Heart left ventricle (tissue), 13 donors: ENCODE measurements at regions not wholly inside any gene's neighbourhood (a gene's known extent, or its start where the extent isn't known, plus 50 kb on each side); places are given as distances from the start of the nearest gene placed in this dataset.

Experiments
- POLR2A ChIP-seq, 2 donors: fragments of 450-650 bp; IDR thresholded peaks; one replicate each; pipeline ENCODE4 v1.6.1; 2017; ENCODE audit warnings: antibody characterized with exemption in 2 of 2, mild to moderate bottlenecking in 2 of 2, moderate library complexity in 2 of 2
- TF ChIP-seq, protein P1 (sequence below), 12 donors: fragments of 200-600 bp; sonication (generic) in 4 of 12; IDR thresholded peaks; one replicate each; pipeline versions ENCODE4 v1.5.0 to v1.8.0; 2018 to 2022; ENCODE audit warnings: antibody characterized with exemption in 12 of 12, mild to moderate bottlenecking in 5 of 12
- donor health status: ischemic (EF 13 %, LVEDD 7.1; RV severe dilation, severe dysfunction).
- donor health status: DM: no; HTN: yes; CAD: no.
- donor health status: DM: no; HTN: no; CAD: no.
- donor health status: ischemic (EF 25% LVEDD 6.9; RV normal size, moderate dysfunction).
- donor health status: ischemic (EF 25% LVEDD 5.7; RV mildly dilated, moderate dysfunction).
- donor health status: ischemic (EF 35%, LVEDD 5.7; RV mildly dilated, moderate dysfunction).
- donor health status: nonischemic (EF 11% LVEDD 7.7; RV severe dilation, severe dysfunction).
- donor health status: DM: yes; HTN: yes; CAD: no.
- donor health status: PGD.
- donor health status: ischemic (EF 29% LVEDD 5.4; RV normal size, mild dysfunction).
- donor health status: nonischemic (EF 23%, LVEDD 6.1; RV moderate dilation, normal function).

DNA sequence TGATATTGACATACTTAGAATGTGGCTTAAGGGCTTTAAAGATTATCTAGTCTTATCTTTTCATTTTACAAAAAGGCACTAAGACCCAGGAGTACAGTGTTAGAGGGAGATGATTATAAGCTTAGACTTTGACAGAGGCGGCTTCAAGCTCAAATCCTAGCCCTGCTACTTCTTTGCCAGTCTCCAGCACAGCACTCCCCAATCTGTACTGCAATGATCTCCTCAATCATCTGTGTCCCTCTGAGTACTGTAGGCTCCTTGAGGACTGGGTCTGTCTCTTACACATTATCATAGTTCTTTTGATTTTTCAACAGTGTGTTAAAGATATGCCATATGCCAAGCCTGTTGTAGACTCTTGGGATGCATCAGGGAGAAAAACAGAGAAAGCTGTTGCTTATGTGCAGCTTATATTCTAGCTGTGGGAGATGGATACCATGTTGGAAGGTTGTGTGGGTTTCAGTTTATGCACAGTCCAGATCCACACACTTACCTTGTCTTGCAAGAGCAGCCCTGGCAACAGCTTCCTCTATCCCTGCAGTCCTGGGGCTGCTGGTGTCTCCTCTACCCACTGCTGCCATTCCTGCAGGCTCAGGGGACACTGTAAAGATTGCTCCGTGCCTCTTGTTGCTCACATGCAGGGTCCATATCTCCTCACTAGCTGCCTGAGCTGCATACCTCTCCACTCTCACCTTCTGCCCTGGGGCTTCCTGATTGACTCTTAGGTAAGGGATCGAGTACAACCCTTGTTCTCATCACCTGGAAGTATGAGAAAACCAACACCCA, 103.9 kb upstream of the TSPAN2 start:
- TF ChIP-seq POLR2A (IDR thresholded peaks at IDR 0.05), result no peak
- TF ChIP-seq, protein P1, sequence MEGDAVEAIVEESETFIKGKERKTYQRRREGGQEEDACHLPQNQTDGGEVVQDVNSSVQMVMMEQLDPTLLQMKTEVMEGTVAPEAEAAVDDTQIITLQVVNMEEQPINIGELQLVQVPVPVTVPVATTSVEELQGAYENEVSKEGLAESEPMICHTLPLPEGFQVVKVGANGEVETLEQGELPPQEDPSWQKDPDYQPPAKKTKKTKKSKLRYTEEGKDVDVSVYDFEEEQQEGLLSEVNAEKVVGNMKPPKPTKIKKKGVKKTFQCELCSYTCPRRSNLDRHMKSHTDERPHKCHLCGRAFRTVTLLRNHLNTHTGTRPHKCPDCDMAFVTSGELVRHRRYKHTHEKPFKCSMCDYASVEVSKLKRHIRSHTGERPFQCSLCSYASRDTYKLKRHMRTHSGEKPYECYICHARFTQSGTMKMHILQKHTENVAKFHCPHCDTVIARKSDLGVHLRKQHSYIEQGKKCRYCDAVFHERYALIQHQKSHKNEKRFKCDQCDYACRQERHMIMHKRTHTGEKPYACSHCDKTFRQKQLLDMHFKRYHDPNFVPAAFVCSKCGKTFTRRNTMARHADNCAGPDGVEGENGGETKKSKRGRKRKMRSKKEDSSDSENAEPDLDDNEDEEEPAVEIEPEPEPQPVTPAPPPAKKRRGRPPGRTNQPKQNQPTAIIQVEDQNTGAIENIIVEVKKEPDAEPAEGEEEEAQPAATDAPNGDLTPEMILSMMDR (IDR thresholded peaks at IDR 0.05), result no peak
